SK-N-SH (cell line): ENCODE measurements at regions not wholly inside any gene's neighbourhood (a gene's known extent, or its start where the extent isn't known, plus 50 kb on each side); places are given as distances from the start of the nearest gene placed in this dataset.

Source experiments
- CTCF ChIA-PET: fragments of 300-600, 350-600 bp; formaldehyde crosslinking; extraction: SDS; loops from one replicate; lab custom pipeline; 2021; lab: Yijun Ruan, JAX
- POLR2A ChIA-PET: fragments of 350-600 bp; sonication (Branson Sonifier 250); formaldehyde crosslinking; extraction: SDS; loops from one replicate; lab custom pipeline; 2020; ENCODE audit warnings: antibody characterized with exemption, inconsistent platforms; lab: Yijun Ruan, JAX
- DNase-seq: peaks from one replicate; pipeline ENCODE4 v3.0.0; 2012
- H2AFZ ChIP-seq: fragments of 200-600 bp; sonication (generic); 2 replicates; pipeline ENCODE4 v1.8.1; 2016; ENCODE audit warnings: antibody characterized with exemption, mild to moderate bottlenecking, low read depth
- H3F3A ChIP-seq: fragments of 200-600 bp; sonication (generic); replicated peaks from 2 replicates; pipeline ENCODE3; 2016; ENCODE audit warnings: antibody characterized with exemption, mild to moderate bottlenecking; ENCODE audit not compliant: insufficient read depth
- H3K27ac ChIP-seq, 2 experiments: fragments of 200-500 bp in 1 of 2; fragments of 200-600 bp in 1 of 2; sonication (Bioruptor generic) in 1 of 2; sonication (generic), shearing (Covaris generic) in 1 of 2; 2 replicates each; pipeline versions ENCODE4 v1.5.1 to v1.6.1; 2014 to 2016; ENCODE audit warnings: low read depth in 2 of 2, inconsistent platforms in 1 of 2, low read length in 1 of 2, mild to moderate bottlenecking in 1 of 2, mixed read lengths in 1 of 2
- H3K27me3 ChIP-seq: fragments of 200-600 bp; sonication (generic), shearing (Covaris generic); 2 replicates; pipeline ENCODE4 v1.6.1; 2016; ENCODE audit warnings: mixed run types; ENCODE audit not compliant: insufficient read depth
- H3K36me3 ChIP-seq, 2 experiments: fragments of 200-500 bp in 1 of 2; fragments of 200-600 bp in 1 of 2; sonication (Bioruptor generic) in 1 of 2; sonication (generic) in 1 of 2; replicated peaks in 1 of 2; 2 replicates each; pipeline versions ENCODE3 to v1.5.1; 2014 to 2016; ENCODE audit warnings: low read length in 1 of 2, mild to moderate bottlenecking in 1 of 2; ENCODE audit not compliant: insufficient read depth in 2 of 2, control insufficient read depth in 1 of 2
- H3K4me1 ChIP-seq, 2 experiments: fragments of 200-500 bp in 1 of 2; fragments of 200-600 bp in 1 of 2; sonication (Bioruptor generic) in 1 of 2; sonication (generic), shearing (Covaris generic) in 1 of 2; 2 replicates each; pipeline versions ENCODE4 v1.5.1 to v1.6.1; 2014 to 2016; ENCODE audit warnings: low read depth in 1 of 2, low read length in 1 of 2, mixed run types in 1 of 2; ENCODE audit not compliant: insufficient read depth in 2 of 2, control insufficient read depth in 1 of 2
- H3K4me2 ChIP-seq: fragments of 200-600 bp; sonication (generic), shearing (Covaris generic); 2 replicates; pipeline ENCODE4 v1.6.1; 2017; ENCODE audit warnings: mixed run types
- H3K4me3 ChIP-seq, 2 experiments: fragments of 200-500 bp in 1 of 2; fragments of 200-600 bp in 1 of 2; sonication (Bioruptor generic) in 1 of 2; sonication (generic), shearing (Covaris generic) in 1 of 2; 2 replicates each; pipeline versions ENCODE4 v1.5.1 to v1.8.1; 2014 to 2016; ENCODE audit warnings: low read depth in 2 of 2, inconsistent platforms in 1 of 2, low read length in 1 of 2, mild to moderate bottlenecking in 1 of 2, mixed read lengths in 1 of 2, moderate library complexity in 1 of 2
- H3K79me2 ChIP-seq: fragments of 200-600 bp; sonication (generic); 2 replicates; pipeline ENCODE4 v1.8.1; 2017; ENCODE audit warnings: mild to moderate bottlenecking; ENCODE audit not compliant: insufficient read depth
- H3K9ac ChIP-seq: fragments of 200-600 bp; sonication (generic); 2 replicates; pipeline ENCODE4 v1.6.1; 2017; ENCODE audit warnings: mixed run types
- H3K9me2 ChIP-seq: fragments of 200-600 bp; sonication (generic); 2 replicates; pipeline ENCODE4 v1.6.1; 2017; ENCODE audit warnings: mixed run types
- H3K9me3 ChIP-seq: fragments of 200-600 bp; sonication (generic); 2 replicates; pipeline ENCODE4 v1.6.1; 2017; ENCODE audit warnings: mixed run types, mild to moderate bottlenecking, moderate library complexity
- H4K20me1 ChIP-seq: fragments of 200-600 bp; sonication (generic); 2 replicates; pipeline ENCODE4 v1.6.1; 2017; ENCODE audit warnings: mild to moderate bottlenecking, mixed run types; ENCODE audit not compliant: insufficient read depth
- ELF1 ChIP-seq: IDR thresholded peaks from 2 replicates; pipeline ENCODE4 v1.4.0; 2012
- EP300 ChIP-seq, 2 experiments: IDR thresholded peaks; 2 replicates each; pipeline versions ENCODE4 v1.4.0 to v1.6.1; 2012; ENCODE audit warnings: borderline replicate concordance in 1 of 2, low read depth in 1 of 2, low read length in 1 of 2
- FOSL2 ChIP-seq: IDR thresholded peaks from 2 replicates; pipeline ENCODE4 v1.4.0; 2012; ENCODE audit warnings: low read depth, mild to moderate bottlenecking, moderate library complexity, borderline replicate concordance
- FOXJ3 ChIP-seq: sonication (generic); formaldehyde crosslinking; IDR thresholded peaks from 2 replicates; pipeline ENCODE4 v1.5.1; 2020; ENCODE audit warnings: mild to moderate bottlenecking, missing genetic modification reagents
- GABPA ChIP-seq: IDR thresholded peaks from 2 replicates; pipeline ENCODE4 v1.4.0; 2012; ENCODE audit warnings: low read depth, mild to moderate bottlenecking
- JUND ChIP-seq: IDR thresholded peaks from 2 replicates; pipeline ENCODE4 v1.4.0; 2012
- MEF2A ChIP-seq: IDR thresholded peaks from 2 replicates; pipeline ENCODE4 v1.4.0; 2012; ENCODE audit warnings: low read depth, borderline replicate concordance
- MXI1 ChIP-seq: IDR thresholded peaks from 2 replicates; pipeline ENCODE4 v1.6.1; 2012; ENCODE audit warnings: mild to moderate bottlenecking, low read depth, low read length, improper control_type of control experiment
- NFIC ChIP-seq: IDR thresholded peaks from 2 replicates; pipeline ENCODE4 v1.4.0; 2012; ENCODE audit warnings: borderline replicate concordance
- RCOR1 ChIP-seq: fragments of 150-350 bp; IDR thresholded peaks from 2 replicates; pipeline ENCODE4 v1.6.1; 2017; ENCODE audit warnings: antibody characterized with exemption, low read length
- RFX5 ChIP-seq: IDR thresholded peaks from 2 replicates; pipeline ENCODE4 v1.6.1; 2012; ENCODE audit warnings: mild to moderate bottlenecking, improper control_type of control experiment, low read length
- SIN3A ChIP-seq: IDR thresholded peaks from 2 replicates; pipeline ENCODE4 v1.6.1; 2012; ENCODE audit warnings: low read depth, mild to moderate bottlenecking, low read length, moderate library complexity, borderline replicate concordance
- TCF12 ChIP-seq: IDR thresholded peaks from 2 replicates; pipeline ENCODE4 v1.4.0; 2012
- TEAD4 ChIP-seq: IDR thresholded peaks from 2 replicates; pipeline ENCODE4 v1.4.0; 2012; ENCODE audit warnings: mild to moderate bottlenecking, borderline replicate concordance; ENCODE audit not compliant: insufficient read depth
- WGBS: methylation state at CpG from one replicate; pipeline ENCODE4 v1.1.6; 2017; ENCODE audit warnings: low lambda C conversion rate; 5-methylcytosine and 5-hydroxymethylcytosine counted together
- TF ChIP-seq, protein P1 (sequence below): IDR thresholded peaks from 2 replicates; pipeline ENCODE4 v1.6.1; 2012; ENCODE audit warnings: mild to moderate bottlenecking, low read depth, low read length, moderate library complexity
- TF ChIP-seq, protein P2 (sequence below): IDR thresholded peaks from 2 replicates; pipeline ENCODE4 v1.4.0; 2012; ENCODE audit warnings: low read depth, borderline replicate concordance
- TF ChIP-seq, protein P3 (sequence below): fragments of 150-350 bp; IDR thresholded peaks from 2 replicates; pipeline ENCODE4 v1.6.1; 2017; ENCODE audit warnings: antibody characterized with exemption, low read length, low read depth, borderline replicate concordance
- TF ChIP-seq, protein P4 (sequence below): IDR thresholded peaks from 2 replicates; pipeline ENCODE4 v1.4.0; 2012; ENCODE audit warnings: low read depth
- TF ChIP-seq, protein P5 (sequence below): fragments of 200-600 bp; sonication (generic); IDR thresholded peaks from 2 replicates; pipeline ENCODE4 v1.6.1; 2017; ENCODE audit warnings: antibody characterized with exemption, mild to moderate bottlenecking, moderate library complexity
- TF ChIP-seq, protein P6 (sequence below): IDR thresholded peaks from 2 replicates; pipeline ENCODE4; 2012

DNA sequence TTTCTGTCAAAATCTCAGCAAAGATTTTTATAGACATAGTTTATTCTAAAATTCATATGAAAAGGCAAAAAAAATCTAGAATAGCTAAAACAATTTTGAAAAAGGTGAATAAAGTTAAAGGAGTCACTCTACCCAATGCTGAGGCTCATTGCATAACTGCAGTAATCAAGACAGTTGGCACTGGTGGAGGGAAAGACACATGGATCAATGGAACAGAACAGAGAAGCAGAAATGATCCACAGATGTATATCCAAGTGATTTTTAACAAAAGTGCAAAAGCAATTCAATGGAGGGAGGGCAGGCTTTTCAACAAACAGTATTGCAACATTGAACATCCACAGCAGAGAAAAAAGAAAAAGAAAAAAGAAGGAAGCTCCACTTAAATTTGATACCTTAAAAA, 162.8 kb downstream of the RBM43 start:
- Histone ChIP-seq H3K9ac (no peak overlapping the region), H3K9me3 (no peaks in the 10 kb centered on the region), H4K20me1 (no peaks in the 10 kb centered on the region), H3K36me3 (no peaks in the 10 kb centered on the region), H3K4me3 (no peak overlapping the region), H3K79me2 (no peaks in the 10 kb centered on the region), H3K4me2 (no peak overlapping the region), H2AFZ (no peak overlapping the region), H3K4me1 (peaks cover 0 to 11% of the 10 kb centered on the region in 2 experiments; a peak in 2 of 4 replicates), H3K27ac (no peak overlapping the region), H3F3A (no peaks in the 10 kb centered on the region), H3K9me2 (no peaks in the 10 kb centered on the region), H3K27me3 (no peaks in the 10 kb centered on the region)
- ChIA-PET CTCF (interaction anchor here (0.7 kb wide), 1 partner anchor 10 kb away, joined by 3 read pairs; no protein-coding TSS in a partner anchor), POLR2A (no interaction called here)
- no peak for DNase-seq
- TF ChIP-seq, protein P1, sequence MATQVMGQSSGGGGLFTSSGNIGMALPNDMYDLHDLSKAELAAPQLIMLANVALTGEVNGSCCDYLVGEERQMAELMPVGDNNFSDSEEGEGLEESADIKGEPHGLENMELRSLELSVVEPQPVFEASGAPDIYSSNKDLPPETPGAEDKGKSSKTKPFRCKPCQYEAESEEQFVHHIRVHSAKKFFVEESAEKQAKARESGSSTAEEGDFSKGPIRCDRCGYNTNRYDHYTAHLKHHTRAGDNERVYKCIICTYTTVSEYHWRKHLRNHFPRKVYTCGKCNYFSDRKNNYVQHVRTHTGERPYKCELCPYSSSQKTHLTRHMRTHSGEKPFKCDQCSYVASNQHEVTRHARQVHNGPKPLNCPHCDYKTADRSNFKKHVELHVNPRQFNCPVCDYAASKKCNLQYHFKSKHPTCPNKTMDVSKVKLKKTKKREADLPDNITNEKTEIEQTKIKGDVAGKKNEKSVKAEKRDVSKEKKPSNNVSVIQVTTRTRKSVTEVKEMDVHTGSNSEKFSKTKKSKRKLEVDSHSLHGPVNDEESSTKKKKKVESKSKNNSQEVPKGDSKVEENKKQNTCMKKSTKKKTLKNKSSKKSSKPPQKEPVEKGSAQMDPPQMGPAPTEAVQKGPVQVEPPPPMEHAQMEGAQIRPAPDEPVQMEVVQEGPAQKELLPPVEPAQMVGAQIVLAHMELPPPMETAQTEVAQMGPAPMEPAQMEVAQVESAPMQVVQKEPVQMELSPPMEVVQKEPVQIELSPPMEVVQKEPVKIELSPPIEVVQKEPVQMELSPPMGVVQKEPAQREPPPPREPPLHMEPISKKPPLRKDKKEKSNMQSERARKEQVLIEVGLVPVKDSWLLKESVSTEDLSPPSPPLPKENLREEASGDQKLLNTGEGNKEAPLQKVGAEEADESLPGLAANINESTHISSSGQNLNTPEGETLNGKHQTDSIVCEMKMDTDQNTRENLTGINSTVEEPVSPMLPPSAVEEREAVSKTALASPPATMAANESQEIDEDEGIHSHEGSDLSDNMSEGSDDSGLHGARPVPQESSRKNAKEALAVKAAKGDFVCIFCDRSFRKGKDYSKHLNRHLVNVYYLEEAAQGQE: no peak
- TF ChIP-seq JUND (no peak), MEF2A (no peak), RFX5 (no peak)
- TF ChIP-seq, protein P2, sequence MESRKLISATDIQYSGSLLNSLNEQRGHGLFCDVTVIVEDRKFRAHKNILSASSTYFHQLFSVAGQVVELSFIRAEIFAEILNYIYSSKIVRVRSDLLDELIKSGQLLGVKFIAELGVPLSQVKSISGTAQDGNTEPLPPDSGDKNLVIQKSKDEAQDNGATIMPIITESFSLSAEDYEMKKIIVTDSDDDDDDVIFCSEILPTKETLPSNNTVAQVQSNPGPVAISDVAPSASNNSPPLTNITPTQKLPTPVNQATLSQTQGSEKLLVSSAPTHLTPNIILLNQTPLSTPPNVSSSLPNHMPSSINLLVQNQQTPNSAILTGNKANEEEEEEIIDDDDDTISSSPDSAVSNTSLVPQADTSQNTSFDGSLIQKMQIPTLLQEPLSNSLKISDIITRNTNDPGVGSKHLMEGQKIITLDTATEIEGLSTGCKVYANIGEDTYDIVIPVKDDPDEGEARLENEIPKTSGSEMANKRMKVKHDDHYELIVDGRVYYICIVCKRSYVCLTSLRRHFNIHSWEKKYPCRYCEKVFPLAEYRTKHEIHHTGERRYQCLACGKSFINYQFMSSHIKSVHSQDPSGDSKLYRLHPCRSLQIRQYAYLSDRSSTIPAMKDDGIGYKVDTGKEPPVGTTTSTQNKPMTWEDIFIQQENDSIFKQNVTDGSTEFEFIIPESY: no peak
- TF ChIP-seq, protein P3, sequence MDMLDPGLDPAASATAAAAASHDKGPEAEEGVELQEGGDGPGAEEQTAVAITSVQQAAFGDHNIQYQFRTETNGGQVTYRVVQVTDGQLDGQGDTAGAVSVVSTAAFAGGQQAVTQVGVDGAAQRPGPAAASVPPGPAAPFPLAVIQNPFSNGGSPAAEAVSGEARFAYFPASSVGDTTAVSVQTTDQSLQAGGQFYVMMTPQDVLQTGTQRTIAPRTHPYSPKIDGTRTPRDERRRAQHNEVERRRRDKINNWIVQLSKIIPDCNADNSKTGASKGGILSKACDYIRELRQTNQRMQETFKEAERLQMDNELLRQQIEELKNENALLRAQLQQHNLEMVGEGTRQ: no peak
- TF ChIP-seq, protein P4, sequence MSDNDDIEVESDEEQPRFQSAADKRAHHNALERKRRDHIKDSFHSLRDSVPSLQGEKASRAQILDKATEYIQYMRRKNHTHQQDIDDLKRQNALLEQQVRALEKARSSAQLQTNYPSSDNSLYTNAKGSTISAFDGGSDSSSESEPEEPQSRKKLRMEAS: no peak

DNA sequence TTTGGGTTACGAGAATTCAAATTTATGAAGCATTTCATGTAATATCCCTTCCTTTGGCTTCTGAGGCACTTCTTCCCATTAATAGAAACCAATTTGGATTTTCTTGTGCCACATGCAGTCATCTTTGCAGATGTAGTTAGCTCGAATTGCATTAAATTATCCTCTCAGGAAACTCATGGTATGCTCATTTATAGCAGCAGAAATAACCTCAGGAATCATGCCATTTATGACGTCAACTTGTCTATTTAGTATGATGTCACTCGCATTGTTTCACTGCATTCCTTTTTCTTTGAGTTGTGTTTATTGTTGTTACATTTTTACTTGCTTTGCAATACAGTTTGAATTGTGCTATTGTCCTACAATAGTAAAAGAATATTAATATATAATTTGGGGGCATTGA, 163.8 kb downstream of the RBM43 start:
- Histone ChIP-seq H3K9me2 (no peaks in the 10 kb centered on the region), H3K4me2 (no peak overlapping the region), H3K4me1 (peaks cover 0 to 8% of the 10 kb centered on the region in 2 experiments; a peak in 2 of 4 replicates), H3K27ac (no peak overlapping the region), H3K4me3 (no peak overlapping the region), H4K20me1 (no peaks in the 10 kb centered on the region), H3K79me2 (no peaks in the 10 kb centered on the region), H3K9me3 (no peaks in the 10 kb centered on the region), H3F3A (no peaks in the 10 kb centered on the region), H3K9ac (no peak overlapping the region), H3K36me3 (no peaks in the 10 kb centered on the region), H2AFZ (no peak overlapping the region), H3K27me3 (no peaks in the 10 kb centered on the region)
- DNase-seq: no peak
- POLR2A ChIA-PET: no interaction called here
- WGBS: 66% methylated on average over 4 of the region's 4 CpGs
- CTCF ChIA-PET: no interaction called here
- TF ChIP-seq RCOR1: no peak
- TF ChIP-seq SIN3A: no peak
- TF ChIP-seq FOSL2: no peak
- no peak for TF ChIP-seq EP300 (IDR thresholded peaks at IDR 0.05; ENCODE audit: borderline replicate concordance in 1 of 2, low read depth in 1 of 2, low read length in 1 of 2)
- no peak for TF ChIP-seq TCF12
- TF ChIP-seq MXI1: no peak
- no peak for TF ChIP-seq FOXJ3 (CRISPR knock-in tag)
- TF ChIP-seq GABPA: no peak
- TF ChIP-seq, protein P4: no peak
- TF ChIP-seq TEAD4: no peak
- TF ChIP-seq, protein P5, sequence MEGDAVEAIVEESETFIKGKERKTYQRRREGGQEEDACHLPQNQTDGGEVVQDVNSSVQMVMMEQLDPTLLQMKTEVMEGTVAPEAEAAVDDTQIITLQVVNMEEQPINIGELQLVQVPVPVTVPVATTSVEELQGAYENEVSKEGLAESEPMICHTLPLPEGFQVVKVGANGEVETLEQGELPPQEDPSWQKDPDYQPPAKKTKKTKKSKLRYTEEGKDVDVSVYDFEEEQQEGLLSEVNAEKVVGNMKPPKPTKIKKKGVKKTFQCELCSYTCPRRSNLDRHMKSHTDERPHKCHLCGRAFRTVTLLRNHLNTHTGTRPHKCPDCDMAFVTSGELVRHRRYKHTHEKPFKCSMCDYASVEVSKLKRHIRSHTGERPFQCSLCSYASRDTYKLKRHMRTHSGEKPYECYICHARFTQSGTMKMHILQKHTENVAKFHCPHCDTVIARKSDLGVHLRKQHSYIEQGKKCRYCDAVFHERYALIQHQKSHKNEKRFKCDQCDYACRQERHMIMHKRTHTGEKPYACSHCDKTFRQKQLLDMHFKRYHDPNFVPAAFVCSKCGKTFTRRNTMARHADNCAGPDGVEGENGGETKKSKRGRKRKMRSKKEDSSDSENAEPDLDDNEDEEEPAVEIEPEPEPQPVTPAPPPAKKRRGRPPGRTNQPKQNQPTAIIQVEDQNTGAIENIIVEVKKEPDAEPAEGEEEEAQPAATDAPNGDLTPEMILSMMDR: no peak
- TF ChIP-seq NFIC: no peak
- TF ChIP-seq, protein P6, sequence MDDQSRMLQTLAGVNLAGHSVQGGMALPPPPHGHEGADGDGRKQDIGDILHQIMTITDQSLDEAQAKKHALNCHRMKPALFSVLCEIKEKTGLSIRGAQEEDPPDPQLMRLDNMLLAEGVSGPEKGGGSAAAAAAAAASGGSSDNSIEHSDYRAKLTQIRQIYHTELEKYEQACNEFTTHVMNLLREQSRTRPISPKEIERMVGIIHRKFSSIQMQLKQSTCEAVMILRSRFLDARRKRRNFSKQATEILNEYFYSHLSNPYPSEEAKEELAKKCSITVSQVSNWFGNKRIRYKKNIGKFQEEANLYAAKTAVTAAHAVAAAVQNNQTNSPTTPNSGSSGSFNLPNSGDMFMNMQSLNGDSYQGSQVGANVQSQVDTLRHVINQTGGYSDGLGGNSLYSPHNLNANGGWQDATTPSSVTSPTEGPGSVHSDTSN: no peak
- TF ChIP-seq ELF1: no peak
